Natural killer cell treated with Interleukin-12 subunit alpha and Interleukin-12 subunit beta and Interleukin-15 and Interleukin-18, amount 100 ng/mL, for 72 hours (primary cell): ENCODE measurements at regions not wholly inside any gene's neighbourhood (a gene's known extent, or its start where the extent isn't known, plus 50 kb on each side); places are given as distances from the start of the nearest gene placed in this dataset.

Experiments
- ATAC-seq, 2 donors: fragments of 150-1000 bp; cut with Tn5 transposase in 1 of 2; sonication (Bioruptor Pico), chemical (Tn5 transposase) in 1 of 2; 2 replicates each; pipeline ENCODE4 v1.10.0; 2021
- DNase-seq: peaks from one replicate; pipeline ENCODE4 v3.0.0; 2022; ENCODE audit warnings: low spot score
- H3K27ac Mint-ChIP-seq, 2 donors: 1 replicate in 1 of 2; 2 replicates in 1 of 2; pipeline ENCODE4 v1.8.0; 2022; ENCODE audit warnings: mixed read lengths in 2 of 2, mild to moderate bottlenecking in 1 of 2, moderate library complexity in 1 of 2
- H3K27me3 Mint-ChIP-seq, 2 donors: 1 replicate in 1 of 2; 2 replicates in 1 of 2; pipeline ENCODE4 v1.8.0; 2022; ENCODE audit warnings: mixed read lengths in 2 of 2
- H3K36me3 Mint-ChIP-seq: one replicate; pipeline ENCODE4 v1.8.0; 2022; ENCODE audit warnings: mixed read lengths
- H3K4me1 Mint-ChIP-seq, 2 donors: 1 replicate in 1 of 2; 2 replicates in 1 of 2; pipeline ENCODE4 v1.8.0; 2022; ENCODE audit warnings: low read depth in 2 of 2, mixed read lengths in 2 of 2, mild to moderate bottlenecking in 1 of 2
- H3K4me3 Mint-ChIP-seq: one replicate; pipeline ENCODE4 v1.8.0; 2022; ENCODE audit warnings: mixed read lengths
- H3K9me3 Mint-ChIP-seq: 2 replicates; pipeline ENCODE4 v1.8.0; 2022; ENCODE audit warnings: mixed read lengths

DNA sequence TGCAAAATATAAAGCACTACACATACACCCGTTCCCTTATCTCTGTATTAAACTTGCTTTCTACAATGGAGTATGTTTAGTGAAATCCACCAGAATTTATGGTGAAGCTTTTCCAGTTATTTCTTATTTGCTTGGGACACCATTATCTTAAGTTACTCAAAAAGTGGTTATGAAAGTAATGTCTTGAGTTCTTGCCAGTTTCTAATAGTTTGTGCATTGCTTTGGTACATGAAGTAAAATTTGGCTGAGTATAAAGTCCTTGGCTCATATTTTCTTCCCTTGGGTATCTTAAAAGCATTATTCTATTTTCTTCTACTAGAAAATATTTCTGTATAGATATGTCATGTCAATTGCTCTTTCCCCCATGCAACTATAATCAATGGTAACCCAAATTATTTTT is 85.2 kb downstream of the POLR1F start:
- peaks cover 15% of the 10 kb centered on the region for H3K9me3 Mint-ChIP-seq
- H3K27ac Mint-ChIP-seq = no peak overlapping the region
- H3K4me1 Mint-ChIP-seq = no peaks in the 10 kb centered on the region
- H3K27me3 Mint-ChIP-seq = no peaks in the 10 kb centered on the region
- no peak overlapping the region for H3K4me3 Mint-ChIP-seq
- H3K36me3 Mint-ChIP-seq = no peaks in the 10 kb centered on the region
- DNase-seq (no peak), ATAC-seq (no peak)

DNA sequence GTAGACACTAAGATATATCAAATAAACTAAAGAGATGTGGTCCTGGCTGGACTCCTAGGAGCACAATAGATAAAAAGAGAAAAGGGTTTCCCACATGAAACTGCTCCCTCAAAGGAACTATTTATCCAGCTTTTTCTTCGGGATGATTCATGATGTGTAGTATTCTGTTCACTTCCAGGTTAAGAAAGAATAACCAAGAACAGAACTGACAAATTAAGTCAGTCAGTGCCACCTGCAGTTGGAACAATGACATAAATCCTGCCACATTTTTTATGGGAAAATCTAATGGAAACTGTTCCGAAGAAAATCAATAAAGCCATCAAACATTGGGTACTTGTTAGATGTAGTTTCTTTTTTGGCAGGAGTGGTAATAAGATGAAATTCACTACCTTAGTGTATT is 87.1 kb downstream of the POLR1F start:
- no peaks in the 10 kb centered on the region for H3K4me1 Mint-ChIP-seq
- no peaks in the 10 kb centered on the region for H3K36me3 Mint-ChIP-seq
- peaks cover 18% of the 10 kb centered on the region for H3K9me3 Mint-ChIP-seq
- ATAC-seq (no peak), DNase-seq (no peak)
- H3K4me3 Mint-ChIP-seq = no peak overlapping the region
- H3K27ac Mint-ChIP-seq = no peak overlapping the region
- no peaks in the 10 kb centered on the region for H3K27me3 Mint-ChIP-seq

DNA sequence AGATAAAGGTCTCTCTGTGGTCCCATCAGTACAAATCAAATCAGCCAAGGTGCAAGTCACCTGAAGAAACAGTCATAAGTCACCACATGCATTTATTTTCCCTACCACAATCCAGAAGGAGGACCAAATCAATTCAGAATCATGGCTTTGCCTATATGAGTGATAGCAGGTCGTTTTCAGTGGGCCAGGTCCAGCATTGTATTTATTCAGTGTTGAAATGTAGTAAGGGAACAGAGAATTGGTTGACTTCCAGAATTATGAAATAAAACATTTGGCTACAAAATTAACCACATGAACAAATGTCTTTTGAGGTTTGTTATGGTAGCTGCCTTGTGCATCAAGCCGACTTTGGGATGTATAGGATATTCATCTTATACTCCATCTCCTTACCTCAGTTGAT is 88.4 kb downstream of the POLR1F start:
- H3K27ac Mint-ChIP-seq = no peak overlapping the region
- H3K9me3 Mint-ChIP-seq = peaks cover 23% of the 10 kb centered on the region
- H3K27me3 Mint-ChIP-seq = no peaks in the 10 kb centered on the region
- ATAC-seq = no peak
- H3K4me1 Mint-ChIP-seq = no peaks in the 10 kb centered on the region
- no peak overlapping the region for H3K4me3 Mint-ChIP-seq
- DNase-seq = no peak
- no peaks in the 10 kb centered on the region for H3K36me3 Mint-ChIP-seq

DNA sequence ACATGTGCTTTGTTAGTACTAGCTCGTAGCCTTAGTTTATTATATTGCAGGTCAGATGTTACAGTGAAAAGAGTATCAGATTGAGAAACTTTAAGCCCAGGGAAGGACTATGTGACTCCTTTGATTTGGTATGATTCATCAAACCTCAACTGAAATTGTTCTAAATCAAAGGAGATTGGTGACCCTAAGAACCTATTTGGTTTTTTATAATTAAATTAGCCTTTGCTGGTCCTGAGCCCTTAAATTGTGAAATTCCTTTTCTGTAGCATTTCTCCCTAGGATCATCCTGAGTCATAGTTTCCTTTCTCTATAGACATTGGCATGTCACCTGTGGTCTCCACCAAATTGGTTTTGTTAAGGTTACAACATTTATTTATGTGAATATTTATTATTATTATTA is 89.7 kb downstream of the POLR1F start:
- DNase-seq (no peak), ATAC-seq (no peak)
- Mint-ChIP-seq H3K9me3 (peaks cover 23% of the 10 kb centered on the region), H3K36me3 (no peaks in the 10 kb centered on the region), H3K27ac (no peak overlapping the region), H3K4me3 (no peak overlapping the region), H3K27me3 (no peaks in the 10 kb centered on the region), H3K4me1 (no peaks in the 10 kb centered on the region)

DNA sequence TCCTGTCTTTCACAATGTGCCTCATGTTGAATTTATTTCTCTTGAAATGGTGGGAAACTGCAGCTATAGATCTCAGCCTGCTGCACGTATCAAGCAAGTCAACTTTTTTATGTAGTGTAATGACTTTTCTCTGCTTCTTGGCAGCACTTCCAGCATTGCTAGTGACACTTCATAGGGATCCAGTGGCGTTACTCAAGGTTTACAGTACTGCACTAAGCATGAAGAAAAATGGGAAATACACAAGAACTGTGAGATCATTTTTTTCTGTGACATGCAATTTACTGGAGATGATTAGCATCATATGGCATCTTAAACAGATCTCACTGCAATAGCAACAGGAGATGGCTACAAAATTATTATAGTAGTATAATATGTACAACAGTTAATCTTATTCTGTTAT is 90.9 kb downstream of the POLR1F start:
- Mint-ChIP-seq H3K27me3 (no peaks in the 10 kb centered on the region), H3K4me3 (no peak overlapping the region), H3K4me1 (no peaks in the 10 kb centered on the region), H3K27ac (no peak overlapping the region), H3K9me3 (peaks cover 15% of the 10 kb centered on the region), H3K36me3 (no peaks in the 10 kb centered on the region)
- DNase-seq (no peak), ATAC-seq (no peak)

DNA sequence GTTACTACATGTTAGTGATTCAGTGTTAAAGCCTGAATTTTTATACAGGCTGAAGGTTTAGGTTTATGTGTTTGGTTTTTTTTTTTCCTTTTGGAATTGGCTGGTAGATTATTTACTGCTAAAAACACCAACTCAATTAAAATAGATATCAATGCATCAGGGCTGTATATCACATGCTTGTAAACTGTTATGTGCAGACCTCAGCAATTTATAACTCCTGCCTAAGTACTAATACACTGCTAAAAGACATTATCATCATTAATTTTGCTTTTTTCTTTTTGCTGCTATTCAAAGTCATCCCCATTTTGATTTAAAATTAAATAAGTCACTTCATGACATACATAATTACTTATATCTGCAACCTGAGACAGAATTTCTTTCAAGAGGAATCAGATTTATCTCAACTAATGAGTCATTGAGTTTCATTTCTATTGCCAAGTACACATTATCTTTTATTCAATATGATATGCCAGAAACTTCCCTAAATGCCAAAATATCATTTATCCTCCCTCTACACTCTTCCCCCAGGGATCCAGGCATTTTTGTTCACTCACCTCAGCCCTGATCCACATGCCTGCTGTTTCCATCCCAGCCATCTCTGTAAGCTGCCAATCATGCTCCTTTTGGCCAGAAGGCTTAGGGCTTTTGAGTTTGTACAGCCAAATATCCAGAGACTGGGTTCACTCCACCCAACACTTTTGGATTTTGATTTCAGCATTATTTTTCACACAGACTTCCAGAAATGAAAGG is 98.5 kb downstream of the POLR1F start:
- no peak for ATAC-seq
- Mint-ChIP-seq H3K27ac (no peak overlapping the region), H3K9me3 (peaks cover 2% of the 10 kb centered on the region), H3K4me1 (no peaks in the 10 kb centered on the region), H3K36me3 (no peaks in the 10 kb centered on the region), H3K27me3 (no peaks in the 10 kb centered on the region), H3K4me3 (no peak overlapping the region)
- no peak for DNase-seq

DNA sequence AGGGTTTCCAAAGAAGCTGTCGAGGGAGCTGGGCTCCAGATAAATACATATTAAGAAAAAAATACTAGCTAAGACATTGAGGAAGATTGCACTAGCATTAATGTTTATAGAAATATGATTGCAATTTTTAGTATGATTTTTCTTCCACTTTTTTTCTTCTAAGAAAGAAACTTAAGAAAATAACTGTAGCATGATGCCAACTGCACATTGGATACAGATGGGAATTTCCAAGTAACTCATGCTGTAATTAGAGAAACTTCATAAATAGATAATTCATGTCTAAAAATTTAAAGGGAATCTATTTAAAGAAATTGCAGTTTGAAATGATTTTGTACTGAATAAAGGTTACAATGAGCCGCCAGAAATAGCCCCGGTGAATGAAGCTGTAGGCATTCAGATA is 119.4 kb downstream of the POLR1F start:
- ATAC-seq (no peak), DNase-seq (no peak)
- peaks cover 4% of the 10 kb centered on the region for H3K36me3 Mint-ChIP-seq
- no peaks in the 10 kb centered on the region for H3K27me3 Mint-ChIP-seq
- no peak overlapping the region for H3K27ac Mint-ChIP-seq
- H3K9me3 Mint-ChIP-seq = peaks cover 12% of the 10 kb centered on the region
- H3K4me3 Mint-ChIP-seq = no peak overlapping the region
- no peaks in the 10 kb centered on the region for H3K4me1 Mint-ChIP-seq

DNA sequence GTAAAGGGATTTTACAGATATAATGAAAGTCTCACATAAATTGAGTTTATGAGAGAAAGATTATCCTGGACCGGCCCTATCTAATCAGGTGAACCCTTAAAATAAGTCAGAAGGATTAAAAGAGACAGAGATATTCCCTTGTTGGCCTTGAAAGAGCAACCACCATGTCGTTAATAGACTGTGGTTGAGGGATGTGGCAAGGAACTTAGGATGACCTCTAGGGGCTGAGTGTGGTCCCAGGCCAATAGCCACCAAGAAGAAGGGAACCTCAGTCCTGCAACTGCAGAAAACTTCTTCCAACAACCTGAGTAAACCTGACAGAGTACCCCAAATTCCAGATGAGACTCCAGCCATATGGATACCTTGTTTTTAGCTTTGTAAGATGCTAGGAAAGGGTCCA is 121.5 kb downstream of the POLR1F start:
- DNase-seq = no peak
- H3K36me3 Mint-ChIP-seq = no peaks in the 10 kb centered on the region
- H3K4me3 Mint-ChIP-seq = no peak overlapping the region
- ATAC-seq = no peak
- H3K27ac Mint-ChIP-seq = no peak overlapping the region
- no peaks in the 10 kb centered on the region for H3K4me1 Mint-ChIP-seq
- no peaks in the 10 kb centered on the region for H3K27me3 Mint-ChIP-seq
- peaks cover 9% of the 10 kb centered on the region for H3K9me3 Mint-ChIP-seq

DNA sequence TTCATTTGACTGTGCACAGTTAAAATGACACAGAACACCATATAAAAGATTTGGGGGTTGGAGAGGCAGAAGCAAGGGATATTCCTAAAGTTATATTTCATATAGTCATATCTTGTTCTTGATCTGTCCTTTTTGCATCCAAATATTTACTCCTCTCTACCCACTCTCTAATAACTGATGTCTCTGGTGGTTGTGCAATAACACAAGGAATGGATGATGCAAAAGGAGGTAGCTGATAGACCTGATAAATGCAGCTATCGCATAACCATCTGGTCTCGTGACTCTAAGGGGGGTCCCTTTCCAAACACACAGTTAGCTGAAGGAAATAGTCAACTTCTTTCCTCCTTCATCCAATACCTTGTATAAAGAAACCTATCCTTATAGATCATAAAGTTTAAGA is 123.1 kb downstream of the POLR1F start:
- H3K36me3 Mint-ChIP-seq = no peaks in the 10 kb centered on the region
- no peak overlapping the region for H3K4me3 Mint-ChIP-seq
- H3K27me3 Mint-ChIP-seq = no peaks in the 10 kb centered on the region
- H3K27ac Mint-ChIP-seq = no peak overlapping the region
- no peaks in the 10 kb centered on the region for H3K4me1 Mint-ChIP-seq
- H3K9me3 Mint-ChIP-seq = peaks cover 7% of the 10 kb centered on the region
- DNase-seq (no peak), ATAC-seq (no peak)

DNA sequence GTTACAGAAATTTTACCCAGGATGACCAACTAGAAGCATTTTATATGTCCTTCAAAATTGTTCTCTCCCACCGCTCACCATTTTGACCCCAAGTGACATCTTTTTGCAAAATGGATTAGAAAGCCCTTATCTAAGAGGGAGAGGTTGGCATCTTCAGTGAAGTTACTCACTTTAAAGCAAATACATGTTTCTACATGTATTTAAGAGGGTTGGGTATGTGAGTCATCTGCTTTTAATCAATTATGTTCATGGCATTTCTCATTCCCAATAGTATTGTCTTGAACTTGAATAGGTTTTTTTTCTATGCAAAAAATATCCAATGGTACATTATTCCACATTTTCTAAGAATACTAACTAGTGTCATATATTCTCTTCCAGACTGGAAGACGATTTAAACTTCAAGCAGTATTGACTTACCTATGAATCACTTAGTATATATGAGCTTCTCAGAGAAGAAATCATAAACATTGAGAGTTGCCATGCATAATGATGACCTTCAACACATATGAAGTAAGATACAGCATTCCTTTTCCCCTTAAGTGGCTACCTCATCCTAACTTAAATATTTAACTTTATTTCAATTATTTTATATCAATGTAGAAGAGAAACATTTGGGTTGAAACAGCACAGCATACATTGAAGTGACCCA is 132.8 kb downstream of the POLR1F start:
- DNase-seq (no peak), ATAC-seq (no peak)
- no peak overlapping the region for H3K4me3 Mint-ChIP-seq
- H3K36me3 Mint-ChIP-seq = no peaks in the 10 kb centered on the region
- no peaks in the 10 kb centered on the region for H3K27me3 Mint-ChIP-seq
- no peaks in the 10 kb centered on the region for H3K9me3 Mint-ChIP-seq
- H3K4me1 Mint-ChIP-seq = no peaks in the 10 kb centered on the region
- no peak overlapping the region for H3K27ac Mint-ChIP-seq

DNA sequence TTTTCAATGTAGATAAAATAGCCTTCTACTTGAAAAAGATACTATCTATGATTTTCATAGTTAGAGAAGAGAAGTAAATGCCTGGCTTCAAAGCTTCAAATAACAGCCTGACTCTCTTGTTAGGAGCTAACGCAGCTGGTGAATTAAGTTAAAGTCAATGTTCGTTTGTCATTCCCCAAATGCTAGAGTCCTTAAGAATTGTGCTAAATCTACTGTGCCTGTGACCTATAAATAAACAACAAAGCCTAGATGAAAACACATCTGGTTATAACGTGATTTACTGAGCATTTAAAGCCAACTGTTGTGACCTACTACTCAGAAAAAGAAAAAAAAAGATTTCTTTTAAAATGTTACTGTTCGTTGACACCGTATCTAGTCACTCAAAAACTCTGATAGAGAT is 134.7 kb downstream of the POLR1F start:
- DNase-seq (no peak), ATAC-seq (no peak)
- H3K36me3 Mint-ChIP-seq = no peaks in the 10 kb centered on the region
- no peak overlapping the region for H3K27ac Mint-ChIP-seq
- no peaks in the 10 kb centered on the region for H3K27me3 Mint-ChIP-seq
- H3K4me1 Mint-ChIP-seq = no peaks in the 10 kb centered on the region
- peaks cover 6% of the 10 kb centered on the region for H3K9me3 Mint-ChIP-seq
- H3K4me3 Mint-ChIP-seq = no peak overlapping the region

DNA sequence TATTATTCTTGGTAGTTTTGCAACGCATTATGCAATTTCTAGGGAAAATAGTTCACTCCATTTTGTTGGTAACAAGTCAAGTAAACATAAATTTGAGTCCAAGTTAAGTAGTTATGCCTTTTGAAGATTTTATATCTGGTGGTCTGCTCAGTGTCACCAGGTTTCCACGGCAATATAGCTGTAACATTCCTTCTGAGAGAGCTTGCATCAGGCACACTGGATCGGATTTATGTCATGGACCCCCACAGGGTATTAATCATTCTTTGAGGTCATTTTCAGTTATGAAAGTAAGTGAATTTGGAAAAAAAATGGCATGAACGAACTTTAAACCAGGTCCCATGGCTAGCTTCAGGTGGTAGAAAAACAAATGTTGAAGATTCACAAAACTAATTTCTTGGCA is 136.3 kb downstream of the POLR1F start:
- DNase-seq (no peak), ATAC-seq (no peak)
- no peak overlapping the region for H3K27ac Mint-ChIP-seq
- H3K36me3 Mint-ChIP-seq = no peaks in the 10 kb centered on the region
- H3K4me1 Mint-ChIP-seq = no peaks in the 10 kb centered on the region
- no peaks in the 10 kb centered on the region for H3K27me3 Mint-ChIP-seq
- H3K9me3 Mint-ChIP-seq = peaks cover 6% of the 10 kb centered on the region
- H3K4me3 Mint-ChIP-seq = no peak overlapping the region

DNA sequence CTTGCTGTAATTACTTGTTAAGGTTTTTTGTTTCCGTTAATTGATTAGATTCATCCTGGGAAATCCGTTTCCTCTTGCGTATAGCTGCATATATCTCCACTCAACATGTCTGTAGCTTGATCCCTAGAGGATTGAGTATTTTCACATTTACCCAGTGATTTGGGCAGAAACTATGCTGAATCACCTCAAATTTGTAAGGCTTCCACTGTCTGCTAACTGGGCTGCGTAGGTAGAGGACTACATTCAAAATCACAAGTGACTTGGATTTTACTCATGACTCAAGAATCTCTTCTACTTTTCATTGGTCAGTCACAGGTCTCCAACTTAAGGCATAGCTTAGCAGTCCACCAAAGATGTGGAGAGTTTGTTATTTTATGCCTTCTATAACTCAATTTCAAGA is 141.8 kb downstream of the POLR1F start:
- Mint-ChIP-seq H3K27me3 (no peaks in the 10 kb centered on the region), H3K4me1 (no peaks in the 10 kb centered on the region), H3K36me3 (no peaks in the 10 kb centered on the region), H3K4me3 (no peak overlapping the region), H3K27ac (no peak overlapping the region), H3K9me3 (peaks cover 10% of the 10 kb centered on the region)
- ATAC-seq (no peak), DNase-seq (no peak)

DNA sequence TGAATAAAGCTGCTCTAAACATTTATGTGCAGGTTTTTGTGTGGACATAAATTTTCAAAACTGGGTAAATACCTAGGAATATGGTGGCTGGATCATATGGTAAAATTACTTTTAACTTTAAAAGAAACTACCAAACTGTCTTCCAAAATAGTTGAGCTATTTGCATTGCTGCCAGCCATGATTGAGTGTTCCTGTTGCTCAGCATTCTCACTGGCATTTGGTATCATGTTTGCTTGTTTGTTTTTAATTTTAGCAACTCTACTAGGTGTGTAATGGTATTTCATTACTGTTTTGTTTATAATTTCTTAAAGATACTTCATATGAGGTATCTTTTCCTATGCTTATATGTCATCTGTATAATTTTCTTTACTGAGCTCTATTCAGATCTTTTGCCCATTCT is 143.2 kb downstream of the POLR1F start:
- H3K4me3 Mint-ChIP-seq = no peak overlapping the region
- H3K27ac Mint-ChIP-seq = no peak overlapping the region
- no peak for ATAC-seq
- H3K36me3 Mint-ChIP-seq = no peaks in the 10 kb centered on the region
- H3K4me1 Mint-ChIP-seq = no peaks in the 10 kb centered on the region
- H3K27me3 Mint-ChIP-seq = no peaks in the 10 kb centered on the region
- H3K9me3 Mint-ChIP-seq = peaks cover 18% of the 10 kb centered on the region
- no peak for DNase-seq
